Tibial nerve (tissue), 3 donors: ENCODE measurements at regions not wholly inside any gene's neighbourhood (a gene's known extent, or its start where the extent isn't known, plus 50 kb on each side); places are given as distances from the start of the nearest gene placed in this dataset.

Source experiments
- POLR2A ChIP-seq, 2 donors: fragments of 450-650 bp; IDR thresholded peaks; one replicate each; pipeline ENCODE4 v1.6.1; 2017; ENCODE audit warnings: antibody characterized with exemption in 2 of 2, mild to moderate bottlenecking in 2 of 2, moderate library complexity in 2 of 2
- TF ChIP-seq, protein P1 (sequence below), 5 experiments: fragments of 200-600 bp in 3 of 5; fragments of 450-650 bp in 2 of 5; sonication (generic) in 3 of 5; IDR thresholded peaks; one replicate each; pipeline ENCODE4 v1.5.1; 2016 to 2019; ENCODE audit warnings: antibody characterized with exemption in 5 of 5, mild to moderate bottlenecking in 3 of 5, moderate library complexity in 2 of 5

DNA sequence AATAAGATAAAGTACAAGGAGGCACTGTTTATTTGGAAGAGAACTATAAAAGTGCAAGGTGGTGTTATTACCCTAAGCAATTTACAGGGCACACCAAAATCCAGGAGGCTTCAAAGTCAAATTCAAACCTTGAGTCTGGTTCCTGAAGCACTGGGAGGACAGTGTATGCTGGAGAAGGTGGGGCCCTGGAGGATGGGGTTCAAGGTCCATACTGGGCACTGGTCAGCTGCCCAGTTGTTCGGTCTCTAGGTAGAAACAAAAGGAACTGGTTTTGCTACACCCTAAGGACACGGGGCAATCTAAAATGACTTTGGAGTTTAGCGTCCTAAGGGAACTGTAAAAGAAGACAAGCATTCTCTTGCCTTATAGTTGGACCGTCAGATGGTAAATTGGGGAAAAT is 78.4 kb upstream of the ELMO1 start:
- TF ChIP-seq, protein P1, sequence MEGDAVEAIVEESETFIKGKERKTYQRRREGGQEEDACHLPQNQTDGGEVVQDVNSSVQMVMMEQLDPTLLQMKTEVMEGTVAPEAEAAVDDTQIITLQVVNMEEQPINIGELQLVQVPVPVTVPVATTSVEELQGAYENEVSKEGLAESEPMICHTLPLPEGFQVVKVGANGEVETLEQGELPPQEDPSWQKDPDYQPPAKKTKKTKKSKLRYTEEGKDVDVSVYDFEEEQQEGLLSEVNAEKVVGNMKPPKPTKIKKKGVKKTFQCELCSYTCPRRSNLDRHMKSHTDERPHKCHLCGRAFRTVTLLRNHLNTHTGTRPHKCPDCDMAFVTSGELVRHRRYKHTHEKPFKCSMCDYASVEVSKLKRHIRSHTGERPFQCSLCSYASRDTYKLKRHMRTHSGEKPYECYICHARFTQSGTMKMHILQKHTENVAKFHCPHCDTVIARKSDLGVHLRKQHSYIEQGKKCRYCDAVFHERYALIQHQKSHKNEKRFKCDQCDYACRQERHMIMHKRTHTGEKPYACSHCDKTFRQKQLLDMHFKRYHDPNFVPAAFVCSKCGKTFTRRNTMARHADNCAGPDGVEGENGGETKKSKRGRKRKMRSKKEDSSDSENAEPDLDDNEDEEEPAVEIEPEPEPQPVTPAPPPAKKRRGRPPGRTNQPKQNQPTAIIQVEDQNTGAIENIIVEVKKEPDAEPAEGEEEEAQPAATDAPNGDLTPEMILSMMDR (IDR thresholded peaks at IDR 0.05): no peak
- TF ChIP-seq POLR2A (IDR thresholded peaks at IDR 0.05): no peak
